Peyer's patch (tissue), 4 donors: ENCODE measurements at regions not wholly inside any gene's neighbourhood (a gene's known extent, or its start where the extent isn't known, plus 50 kb on each side); places are given as distances from the start of the nearest gene placed in this dataset.

Experiments used
- DNase-seq, 3 donors: peaks; one replicate each; pipeline ENCODE4 v3.0.0-alpha.2; 2017 to 2019
- H3K27ac ChIP-seq, 4 donors: fragments of 200-600 bp; sonication (generic); one replicate each; pipeline ENCODE4 v1.5.1; 2016 to 2019
- H3K27me3 ChIP-seq, 2 donors: fragments of 200-600 bp; sonication (generic); one replicate each; pipeline ENCODE4 v1.5.1; 2019
- H3K36me3 ChIP-seq, 3 donors: fragments of 200-600 bp; sonication (generic); one replicate each; pipeline ENCODE4 v1.5.1; 2016 to 2019
- H3K4me1 ChIP-seq, 4 donors: fragments of 200-600 bp; sonication (generic); one replicate each; pipeline ENCODE4 v1.5.1; 2016 to 2019
- H3K4me3 ChIP-seq, 4 donors: fragments of 200-600 bp; sonication (generic); 1 replicate in 3 of 4; 2 replicates in 1 of 4; pipeline ENCODE4 v1.5.1; 2016 to 2019; ENCODE audit warnings: mild to moderate bottlenecking in 1 of 4
- H3K9me3 ChIP-seq, 4 donors: fragments of 200-600 bp; sonication (generic); one replicate each; pipeline ENCODE4 v1.5.1; 2016 to 2019; ENCODE audit warnings: mild to moderate bottlenecking in 1 of 4
- CTCF ChIP-seq, 6 experiments: fragments of 450-650 bp in 4 of 6; fragments of 200-600 bp in 2 of 6; sonication (generic) in 1 of 6; IDR thresholded peaks; one replicate each; pipeline ENCODE4 v1.5.1; 2017 to 2019; ENCODE audit warnings: antibody characterized with exemption in 6 of 6, mild to moderate bottlenecking in 3 of 6, moderate library complexity in 1 of 6
- POLR2A ChIP-seq, 2 donors: fragments of 450-650 bp; IDR thresholded peaks; one replicate each; pipeline ENCODE4 v1.5.1; 2017; ENCODE audit warnings: antibody characterized with exemption in 2 of 2, mild to moderate bottlenecking in 2 of 2, moderate library complexity in 2 of 2

GRCh38 chr5:93805616-93806379, 64.4 kb upstream of the POU5F2 start:
- no peak overlapping the region for H3K4me3 ChIP-seq
- H3K27me3 ChIP-seq = no peaks in the 10 kb centered on the region
- TF ChIP-seq POLR2A (IDR thresholded peaks at IDR 0.05) = no peak
- TF ChIP-seq CTCF (IDR thresholded peaks at IDR 0.05) = no peak
- no peaks in the 10 kb centered on the region for H3K9me3 ChIP-seq
- no peak overlapping the region for H3K27ac ChIP-seq
- DNase-seq = no peak
- H3K4me1 ChIP-seq = no peaks in the 10 kb centered on the region
- H3K36me3 ChIP-seq = no peaks in the 10 kb centered on the region

- H3K9me3 ChIP-seq = no peaks in the 10 kb centered on the region
Measured at GRCh38 chr5:93800988-93801811, 59.8 kb upstream of the POU5F2 start.

GRCh38 chr5:93794954-93795353, 53.6 kb upstream of the POU5F2 start:
- Histone ChIP-seq H3K27ac (no peak overlapping the region), H3K36me3 (no peaks in the 10 kb centered on the region), H3K27me3 (no peaks in the 10 kb centered on the region), H3K9me3 (no peaks in the 10 kb centered on the region), H3K4me3 (no peak overlapping the region), H3K4me1 (no peaks in the 10 kb centered on the region)
- TF ChIP-seq CTCF (IDR thresholded peaks at IDR 0.05) (no peak), POLR2A (IDR thresholded peaks at IDR 0.05) (no peak)
- no peak for DNase-seq

More at GRCh38 chr5:93800988-93801811, 59.8 kb upstream of the POU5F2 start:
- no peaks in the 10 kb centered on the region for H3K4me1 ChIP-seq
- no peak overlapping the region for H3K27ac ChIP-seq
- no peak for TF ChIP-seq POLR2A (IDR thresholded peaks at IDR 0.05)
- TF ChIP-seq CTCF (IDR thresholded peaks at IDR 0.05) = peak in 5 of 6 experiments; percentile 35 to 75 (median 71)
- no peaks in the 10 kb centered on the region for H3K36me3 ChIP-seq
- no peak overlapping the region for H3K4me3 ChIP-seq
- H3K27me3 ChIP-seq = no peaks in the 10 kb centered on the region
- DNase-seq = no peak

- no peak for DNase-seq
- Histone ChIP-seq H3K4me1 (no peaks in the 10 kb centered on the region), H3K36me3 (no peaks in the 10 kb centered on the region), H3K9me3 (no peaks in the 10 kb centered on the region), H3K4me3 (no peak overlapping the region), H3K27ac (no peak overlapping the region), H3K27me3 (no peaks in the 10 kb centered on the region)
- no peak for TF ChIP-seq CTCF (IDR thresholded peaks at IDR 0.05)
Measured at GRCh38 chr5:93793159-93793781, 51.9 kb upstream of the POU5F2 start.

- DNase-seq = no peak
- no peak for TF ChIP-seq CTCF (IDR thresholded peaks at IDR 0.05)
- TF ChIP-seq POLR2A (IDR thresholded peaks at IDR 0.05) = no peak
- H3K4me1 ChIP-seq = no peaks in the 10 kb centered on the region
- no peak overlapping the region for H3K4me3 ChIP-seq
- no peak overlapping the region for H3K27ac ChIP-seq
- H3K27me3 ChIP-seq = no peaks in the 10 kb centered on the region
- no peaks in the 10 kb centered on the region for H3K9me3 ChIP-seq
- no peaks in the 10 kb centered on the region for H3K36me3 ChIP-seq
Measured at GRCh38 chr5:93791518-93791972, 50.1 kb upstream of the POU5F2 start.
